ENCODE measurements at regions not wholly inside any gene's neighbourhood (a gene's known extent, or its start where the extent isn't known, plus 50 kb on each side); places are given as distances from the start of the nearest gene placed in this dataset.

DNA sequence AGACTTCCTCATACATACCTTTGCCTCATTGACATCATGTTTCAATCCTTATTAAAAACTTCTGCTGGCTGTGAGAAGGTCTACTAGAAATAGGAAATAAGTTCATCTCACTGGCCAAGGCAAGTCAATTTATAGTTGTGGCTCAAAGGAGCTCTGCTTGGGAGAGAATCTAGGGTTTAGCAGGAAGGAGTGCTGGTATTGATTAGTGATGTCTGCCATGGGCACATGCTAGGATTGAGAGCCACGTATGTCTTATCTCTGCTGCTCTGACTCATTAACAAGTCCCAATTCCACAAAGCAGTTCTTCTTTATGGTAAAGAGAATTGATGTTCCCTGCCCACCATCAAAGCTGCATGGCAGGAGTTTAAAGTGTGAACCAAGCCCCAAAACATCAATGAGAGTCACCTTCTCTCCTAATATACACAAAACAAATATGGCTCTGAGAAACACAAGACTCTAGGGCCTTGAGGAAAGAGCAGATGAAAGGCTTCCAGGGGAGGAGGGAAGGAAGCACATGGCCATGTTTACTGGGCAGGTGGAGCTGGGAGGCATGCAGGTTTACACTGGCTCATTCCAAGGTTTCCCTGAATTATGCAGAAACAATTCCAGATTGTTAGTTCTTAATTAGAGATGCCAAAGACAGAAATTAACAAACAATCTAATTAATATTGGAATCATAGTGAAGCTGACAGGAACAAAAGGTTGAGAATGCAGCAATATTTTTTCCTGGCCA, 931.9 kb upstream of the TMEM132C start:
- no peak for DNase-seq (ENCODE audit: low read depth, low spot score)

DNA sequence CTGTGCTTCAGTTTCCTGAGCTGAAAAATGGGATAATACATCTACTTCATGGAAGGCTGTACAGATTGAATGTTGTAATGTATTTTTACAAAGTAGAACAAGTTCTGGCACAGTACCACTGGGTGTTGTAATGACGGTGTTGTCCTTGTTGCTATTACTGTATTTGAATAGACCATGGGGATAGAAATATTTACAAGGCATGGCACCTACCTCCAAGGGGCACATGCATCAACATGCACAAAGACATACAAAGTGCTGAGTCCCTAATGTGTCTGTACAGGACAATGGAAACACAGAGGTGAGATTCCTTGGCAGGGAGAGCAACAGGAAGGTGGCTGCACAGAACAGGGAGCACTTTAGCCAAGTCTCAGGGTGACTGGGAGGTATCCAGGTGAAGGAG, 930.6 kb upstream of the TMEM132C start:
- no peak for DNase-seq (ENCODE audit: low read depth, low spot score)

- no peak for DNase-seq (ENCODE audit: low read depth, low spot score)
These were observed 927.9 kb upstream of the TMEM132C start for GRCh38 chr12:127339065-127339464.

DNA sequence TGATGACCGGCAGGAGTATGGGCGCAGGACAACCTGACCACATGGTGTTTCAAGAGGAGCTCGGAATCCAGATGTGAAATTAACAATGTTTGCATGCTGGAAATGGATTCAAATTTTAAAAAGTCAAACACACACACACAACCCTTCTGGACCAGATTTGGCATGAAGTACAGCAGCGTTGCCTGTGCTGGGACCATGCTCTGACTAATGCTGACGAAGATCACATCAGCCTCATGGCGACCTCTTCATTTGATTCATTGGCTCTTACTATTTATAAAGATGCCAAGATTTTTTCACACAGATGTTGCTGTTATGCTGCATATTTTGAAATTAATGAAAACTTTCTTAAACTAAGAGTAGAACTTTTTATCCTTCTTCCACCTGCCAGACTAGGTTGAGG, 926.6 kb upstream of the TMEM132C start:
- no peak for DNase-seq (ENCODE audit: low read depth, low spot score)

DNA sequence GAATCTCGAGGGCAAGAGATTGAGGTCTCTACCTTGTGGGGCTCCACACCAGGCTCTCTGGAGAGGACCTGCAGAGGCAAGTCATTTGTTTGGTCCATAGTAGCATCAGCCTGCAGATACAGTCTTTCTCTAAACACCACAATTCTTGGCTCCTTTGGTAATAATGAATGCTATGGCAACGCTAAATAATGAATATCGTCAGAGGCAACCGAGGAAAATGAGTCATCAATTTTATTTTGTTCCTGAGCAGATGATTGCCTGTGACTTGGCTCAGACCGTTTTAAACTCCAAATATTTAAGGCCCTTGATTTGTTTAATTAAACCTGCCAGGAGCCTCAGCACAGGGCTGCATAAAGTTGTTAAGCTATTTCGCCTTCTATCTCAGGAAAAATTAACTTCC, 924.1 kb upstream of the TMEM132C start:
- DNase-seq (ENCODE audit: low read depth, low spot score), result no peak

DNA sequence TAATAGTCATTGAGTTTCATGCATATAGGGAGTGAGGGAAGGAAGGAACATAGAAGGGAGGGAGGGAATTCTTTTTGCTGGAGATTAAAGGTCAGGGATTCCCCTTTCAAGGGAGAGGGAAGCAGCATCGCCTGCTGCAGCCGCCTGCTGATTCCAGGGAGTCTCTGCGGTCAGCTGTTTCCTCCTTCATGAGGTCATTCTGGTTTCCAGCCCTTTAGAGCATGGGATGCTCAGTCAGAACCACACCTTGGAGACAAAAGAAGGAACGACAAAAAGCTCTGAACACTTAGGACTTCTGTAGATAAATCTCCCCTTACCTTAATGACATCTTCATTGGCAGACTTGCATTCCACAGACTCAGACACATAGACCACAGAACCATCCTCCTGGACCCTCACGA, 923.0 kb upstream of the TMEM132C start:
- peak; percentile 40 for DNase-seq (ENCODE audit: low read depth, low spot score)

- DNase-seq (ENCODE audit: low read depth, low spot score), result no peak
These were observed 915.4 kb upstream of the TMEM132C start for GRCh38 chr12:127351481-127352010.

GRCh38 chr12:127355061-127355841, 911.7 kb upstream of the TMEM132C start:
- DNase-seq (ENCODE audit: low read depth, low spot score), result no peak

DNA sequence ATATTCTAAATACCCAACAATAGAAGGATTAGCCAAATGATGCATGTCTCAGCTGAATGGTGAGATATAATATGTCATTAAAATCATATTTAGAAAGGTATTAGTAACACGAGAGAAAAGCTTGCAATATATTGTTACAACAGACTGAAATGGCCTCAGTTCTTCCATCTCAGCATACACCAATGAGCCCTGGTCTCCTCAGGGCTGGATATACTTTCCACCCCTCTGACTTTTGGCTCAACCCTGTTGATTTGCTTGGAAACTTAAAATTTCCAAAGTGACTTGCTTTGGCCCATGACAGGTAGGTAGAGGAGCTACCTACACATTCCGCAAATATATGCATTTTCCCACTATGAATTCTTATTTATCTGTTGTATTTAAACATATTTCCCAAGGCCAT, 908.1 kb upstream of the TMEM132C start:
- DNase-seq (ENCODE audit: low read depth, low spot score), result no peak

DNA sequence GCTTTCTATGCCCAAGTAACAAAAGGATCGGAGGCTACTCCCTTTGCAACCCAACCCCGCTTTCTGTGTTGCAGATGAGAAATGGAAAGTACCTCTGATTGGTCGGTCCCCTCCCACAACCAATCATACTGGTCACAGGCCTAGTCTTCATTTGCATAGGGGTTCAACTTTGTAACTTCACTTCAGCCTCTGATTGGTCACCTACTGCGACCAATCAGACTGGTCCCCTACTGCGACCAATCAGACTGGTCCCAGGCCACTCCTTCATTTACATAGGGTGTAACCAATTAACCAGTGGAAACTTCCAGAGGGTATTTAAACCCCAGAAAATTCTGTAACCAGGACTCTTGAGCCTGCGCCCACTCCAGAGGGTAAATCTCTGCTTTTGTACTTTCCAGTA, 906.4 kb upstream of the TMEM132C start:
- no peak for DNase-seq (ENCODE audit: low read depth, low spot score)

- DNase-seq (ENCODE audit: low read depth, low spot score), result no peak
These were observed 904.8 kb upstream of the TMEM132C start for GRCh38 chr12:127362121-127362520.

DNA sequence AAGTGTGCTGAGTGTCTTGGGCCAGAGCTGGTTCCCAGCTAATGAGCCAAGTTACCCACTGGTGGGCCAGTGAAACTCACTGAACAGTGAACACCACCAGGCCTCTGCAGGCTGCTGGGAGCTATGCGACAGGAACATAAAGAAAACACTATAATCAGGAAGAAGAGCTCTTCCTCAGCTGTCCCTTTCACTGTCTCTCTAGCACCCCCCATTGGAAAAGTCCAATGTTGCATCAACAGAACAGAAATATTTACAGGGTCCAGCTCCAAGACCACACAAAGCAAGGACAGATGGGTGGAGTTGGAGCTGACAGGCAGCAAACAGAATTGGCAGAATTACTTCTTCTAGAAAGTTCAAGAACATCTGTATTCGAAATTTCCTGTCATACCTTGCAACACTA, 903.6 kb upstream of the TMEM132C start:
- DNase-seq (ENCODE audit: low read depth, low spot score), result no peak

GRCh38 chr12:127373559-127373958, 893.4 kb upstream of the TMEM132C start:
- DNase-seq (ENCODE audit: low read depth, low spot score), result no peak

- no peak for DNase-seq (ENCODE audit: low read depth, low spot score)
These were observed 892.5 kb upstream of the TMEM132C start for GRCh38 chr12:127374447-127374846.

DNA sequence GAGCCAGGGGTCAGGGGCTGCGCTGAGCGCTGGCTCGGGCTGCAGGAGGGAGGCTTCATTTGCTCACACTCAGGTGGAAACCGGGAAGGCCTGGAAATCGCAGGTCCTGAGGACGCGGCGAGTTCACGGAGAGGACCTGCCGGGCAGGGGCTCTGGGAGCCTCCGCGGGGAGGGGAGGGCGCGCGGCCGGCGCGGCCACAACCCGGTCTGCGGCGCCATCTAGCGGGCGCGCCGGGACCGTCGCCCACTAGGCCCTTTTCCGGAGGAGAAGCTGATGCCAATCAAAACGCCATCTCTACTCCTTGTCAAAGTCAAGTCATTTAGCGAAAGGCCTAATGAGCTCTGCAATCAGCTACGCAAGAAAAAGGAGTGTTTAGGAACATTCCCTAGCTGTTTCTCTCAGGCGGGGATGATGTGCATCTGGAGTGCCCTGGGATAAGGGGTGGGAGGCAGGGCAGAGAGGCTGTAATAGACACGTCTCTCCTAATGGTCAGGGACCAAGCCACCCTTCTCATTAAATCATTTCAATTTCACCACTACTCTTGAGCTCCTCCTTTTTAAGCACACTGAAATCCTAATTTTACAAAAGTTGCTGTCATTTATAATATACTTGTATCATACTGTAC, 885.8 kb upstream of the TMEM132C start:
- DNase-seq (ENCODE audit: low read depth, low spot score), result peak; percentile 13

DNA sequence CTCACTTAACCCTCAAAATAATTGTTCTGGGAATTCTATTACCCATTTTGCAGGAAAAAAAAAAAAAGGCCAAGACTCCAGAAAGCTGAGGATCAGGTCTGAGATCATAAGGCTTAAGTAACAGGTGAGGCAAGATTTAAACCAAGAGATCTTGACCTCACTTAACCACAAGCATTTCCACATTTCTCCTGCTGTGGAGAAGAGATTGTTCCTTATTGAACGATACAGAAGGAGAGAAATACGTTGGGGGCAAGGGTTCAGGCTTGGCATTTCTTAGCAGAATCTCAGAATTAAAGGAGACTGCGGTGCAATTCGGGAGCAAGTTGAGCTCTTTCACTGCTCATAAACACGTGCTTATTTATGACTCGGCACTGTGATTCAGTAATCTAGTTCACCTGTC, 885.3 kb upstream of the TMEM132C start:
- DNase-seq (ENCODE audit: low read depth, low spot score), result no peak

GRCh38 chr12:127383281-127383680, 883.7 kb upstream of the TMEM132C start:
- no peak for DNase-seq (ENCODE audit: low read depth, low spot score)

- no peak for DNase-seq (ENCODE audit: low read depth, low spot score)
These were observed 880.2 kb upstream of the TMEM132C start for GRCh38 chr12:127386723-127387122.

DNA sequence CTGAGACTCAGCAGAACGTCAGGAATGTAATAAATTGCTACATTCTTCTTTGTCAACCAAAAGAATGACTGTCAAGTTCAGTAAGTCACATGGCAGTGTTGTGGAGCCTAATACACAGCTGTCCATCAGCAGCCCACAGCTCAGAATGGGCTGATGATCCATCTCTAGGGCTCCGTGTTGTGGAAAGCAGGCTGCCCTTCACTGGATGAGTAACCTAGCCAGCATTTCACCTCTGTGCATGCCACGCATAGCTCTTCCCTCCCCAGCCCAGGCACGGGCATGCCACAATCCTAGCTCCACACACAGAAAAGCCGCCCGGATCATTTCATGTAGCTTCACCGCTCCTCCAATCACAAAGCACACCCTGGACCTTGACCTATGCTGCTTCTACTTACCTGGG, 878.0 kb upstream of the TMEM132C start:
- no peak for DNase-seq (ENCODE audit: low read depth, low spot score)

DNA sequence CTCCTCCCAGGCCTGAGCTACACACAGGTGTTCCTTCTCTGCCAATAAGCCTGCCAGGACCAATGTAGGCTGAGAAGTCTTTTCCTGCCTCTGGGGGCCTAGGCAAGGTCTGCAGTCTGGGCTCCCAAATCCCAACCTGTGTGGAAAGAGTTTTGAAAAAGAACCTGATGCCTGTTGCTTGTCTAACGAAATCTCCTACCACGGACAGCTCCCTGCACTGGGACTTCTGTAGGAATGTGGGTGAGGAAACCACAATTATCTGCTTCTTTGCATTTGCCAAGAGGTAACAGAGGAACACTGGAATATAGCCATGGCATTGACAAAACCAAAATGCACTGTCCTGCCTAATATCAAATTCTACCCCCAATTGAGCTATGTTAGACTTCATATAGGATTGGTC, 877.0 kb upstream of the TMEM132C start:
- DNase-seq (ENCODE audit: low read depth, low spot score), result peak; percentile 26

GRCh38 chr12:127393465-127393864, 873.5 kb upstream of the TMEM132C start:
- DNase-seq (ENCODE audit: low read depth, low spot score), result no peak

DNA sequence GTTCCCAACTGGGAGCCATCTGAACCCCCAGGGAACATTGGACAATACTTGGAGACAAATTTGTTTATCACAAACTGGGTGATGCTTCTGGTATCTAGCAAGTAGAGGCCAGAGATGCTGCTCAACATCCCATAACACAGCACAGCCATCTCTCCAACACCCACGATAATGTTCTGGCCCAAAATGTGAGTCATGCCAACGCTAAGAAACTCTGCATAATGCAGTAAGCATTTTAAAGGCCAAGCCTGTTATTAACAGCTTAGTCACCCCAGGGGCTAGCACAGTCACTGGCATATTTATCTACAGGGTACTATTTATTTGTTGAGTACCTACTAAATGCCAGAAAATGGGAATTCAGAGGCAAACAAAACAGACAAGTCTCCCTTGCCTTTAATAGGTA, 873.1 kb upstream of the TMEM132C start:
- no peak for DNase-seq (ENCODE audit: low read depth, low spot score)

DNA sequence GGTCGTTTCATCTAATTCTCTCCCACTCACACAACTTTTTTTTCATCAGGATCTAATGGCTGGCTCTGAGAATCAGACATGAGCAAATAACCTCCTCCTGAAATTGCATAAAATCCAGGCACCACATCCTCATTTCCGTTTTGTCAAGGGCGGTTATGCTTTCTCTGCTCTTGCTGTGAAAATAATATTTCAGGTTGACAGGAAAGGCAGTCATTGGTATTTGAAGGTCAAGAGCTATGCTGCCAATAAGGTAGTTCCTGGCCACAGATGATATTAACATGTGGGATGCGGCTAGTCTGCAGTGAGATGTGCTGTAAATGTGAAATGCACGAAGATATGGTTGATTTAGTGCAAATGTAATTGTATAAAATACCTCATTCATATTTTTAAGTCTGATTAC, 870.2 kb upstream of the TMEM132C start:
- no peak for DNase-seq (ENCODE audit: low read depth, low spot score)
